RWPE2 (cell line): ENCODE measurements at regions not wholly inside any gene's neighbourhood (a gene's known extent, or its start where the extent isn't known, plus 50 kb on each side); places are given as distances from the start of the nearest gene placed in this dataset.

ENCODE experiments used
- ATAC-seq: fragments of 200-7000 bp; cut with Tn5 transposase; 3 replicates; pipeline ENCODE4 v1.9.1; 2021; ENCODE audit warnings: low read depth
- DNase-seq: peaks from one replicate; pipeline ENCODE4 v3.0.0-alpha.2; 2020; ENCODE audit warnings: low spot score
- H3K27ac ChIP-seq: fragments of 450-650 bp; 2 replicates; pipeline ENCODE4 v1.5.1; 2017; ENCODE audit warnings: mild to moderate bottlenecking; ENCODE audit not compliant: poor library complexity, severe bottlenecking
- H3K27me3 ChIP-seq: fragments of 250-450 bp; sonication (Bioruptor Pico); 2 replicates; pipeline ENCODE4 v1.5.1; 2021; ENCODE audit warnings: mild to moderate bottlenecking, moderate library complexity; ENCODE audit not compliant: insufficient read depth, poor library complexity, severe bottlenecking
- H3K36me3 ChIP-seq: fragments of 250-450 bp; sonication (Bioruptor Pico); 2 replicates; pipeline ENCODE4 v1.5.1; 2020; ENCODE audit warnings: low read depth, mild to moderate bottlenecking, moderate library complexity
- H3K4me1 ChIP-seq: fragments of 250-450 bp; sonication (Bioruptor Pico); 2 replicates; pipeline ENCODE4 v1.5.1; 2021; ENCODE audit warnings: mild to moderate bottlenecking, moderate library complexity; ENCODE audit not compliant: insufficient read depth, poor library complexity, severe bottlenecking
- H3K4me3 ChIP-seq: fragments of 250-450 bp; sonication (Bioruptor Pico); 2 replicates; pipeline ENCODE4 v1.5.1; 2021; ENCODE audit warnings: mild to moderate bottlenecking, moderate library complexity; ENCODE audit not compliant: severe bottlenecking
- H3K9me3 ChIP-seq: fragments of 250-450 bp; sonication (Bioruptor Pico); 2 replicates; pipeline ENCODE4 v1.5.1; 2021; ENCODE audit warnings: mild to moderate bottlenecking, moderate library complexity; ENCODE audit not compliant: severe bottlenecking
- TF ChIP-seq, protein P1 (sequence below): fragments of 450-650 bp; IDR thresholded peaks from one replicate; pipeline ENCODE4 v1.5.1; 2017; ENCODE audit warnings: mild to moderate bottlenecking, moderate library complexity; ENCODE audit not compliant: poor library complexity, severe bottlenecking

DNA sequence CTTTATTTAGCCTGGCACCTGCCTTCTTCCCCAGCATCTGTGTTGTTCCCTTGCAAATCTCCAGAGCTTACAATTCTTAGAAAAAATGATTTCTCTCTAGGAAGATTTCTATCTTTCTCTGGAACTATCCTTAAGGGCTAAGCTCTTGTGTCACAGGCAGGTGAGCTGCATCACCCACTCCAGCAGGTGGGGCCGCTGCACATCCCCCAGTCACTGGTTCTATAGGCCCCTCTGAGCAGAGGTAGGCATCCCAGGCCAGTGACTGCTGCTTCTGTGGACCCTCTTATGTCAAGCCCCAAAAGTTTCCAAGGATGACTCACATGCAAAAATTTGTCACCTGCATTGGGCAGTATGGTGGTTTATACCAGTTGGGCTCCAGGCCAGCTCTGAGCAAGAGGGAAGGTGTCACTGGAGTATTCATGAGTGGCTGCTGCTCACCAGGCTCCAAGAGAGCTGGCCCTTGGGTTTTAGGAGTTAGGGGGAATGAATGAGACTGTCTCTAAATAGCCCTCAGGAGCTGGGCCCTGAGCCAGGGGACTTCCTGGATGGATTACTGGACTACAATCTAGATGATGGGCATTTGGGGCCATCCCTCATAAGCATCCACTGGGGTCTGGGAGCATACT lies 208.1 kb upstream of the EOLA2 start:
- no peak for DNase-seq
- Histone ChIP-seq H3K36me3 (no peaks in the 10 kb centered on the region), H3K9me3 (no peaks in the 10 kb centered on the region), H3K27ac (no peak overlapping the region), H3K4me3 (no peak overlapping the region), H3K27me3 (no peaks in the 10 kb centered on the region), H3K4me1 (no peaks in the 10 kb centered on the region)
- no peak for ATAC-seq
- TF ChIP-seq, protein P1, sequence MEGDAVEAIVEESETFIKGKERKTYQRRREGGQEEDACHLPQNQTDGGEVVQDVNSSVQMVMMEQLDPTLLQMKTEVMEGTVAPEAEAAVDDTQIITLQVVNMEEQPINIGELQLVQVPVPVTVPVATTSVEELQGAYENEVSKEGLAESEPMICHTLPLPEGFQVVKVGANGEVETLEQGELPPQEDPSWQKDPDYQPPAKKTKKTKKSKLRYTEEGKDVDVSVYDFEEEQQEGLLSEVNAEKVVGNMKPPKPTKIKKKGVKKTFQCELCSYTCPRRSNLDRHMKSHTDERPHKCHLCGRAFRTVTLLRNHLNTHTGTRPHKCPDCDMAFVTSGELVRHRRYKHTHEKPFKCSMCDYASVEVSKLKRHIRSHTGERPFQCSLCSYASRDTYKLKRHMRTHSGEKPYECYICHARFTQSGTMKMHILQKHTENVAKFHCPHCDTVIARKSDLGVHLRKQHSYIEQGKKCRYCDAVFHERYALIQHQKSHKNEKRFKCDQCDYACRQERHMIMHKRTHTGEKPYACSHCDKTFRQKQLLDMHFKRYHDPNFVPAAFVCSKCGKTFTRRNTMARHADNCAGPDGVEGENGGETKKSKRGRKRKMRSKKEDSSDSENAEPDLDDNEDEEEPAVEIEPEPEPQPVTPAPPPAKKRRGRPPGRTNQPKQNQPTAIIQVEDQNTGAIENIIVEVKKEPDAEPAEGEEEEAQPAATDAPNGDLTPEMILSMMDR: no peak

DNA sequence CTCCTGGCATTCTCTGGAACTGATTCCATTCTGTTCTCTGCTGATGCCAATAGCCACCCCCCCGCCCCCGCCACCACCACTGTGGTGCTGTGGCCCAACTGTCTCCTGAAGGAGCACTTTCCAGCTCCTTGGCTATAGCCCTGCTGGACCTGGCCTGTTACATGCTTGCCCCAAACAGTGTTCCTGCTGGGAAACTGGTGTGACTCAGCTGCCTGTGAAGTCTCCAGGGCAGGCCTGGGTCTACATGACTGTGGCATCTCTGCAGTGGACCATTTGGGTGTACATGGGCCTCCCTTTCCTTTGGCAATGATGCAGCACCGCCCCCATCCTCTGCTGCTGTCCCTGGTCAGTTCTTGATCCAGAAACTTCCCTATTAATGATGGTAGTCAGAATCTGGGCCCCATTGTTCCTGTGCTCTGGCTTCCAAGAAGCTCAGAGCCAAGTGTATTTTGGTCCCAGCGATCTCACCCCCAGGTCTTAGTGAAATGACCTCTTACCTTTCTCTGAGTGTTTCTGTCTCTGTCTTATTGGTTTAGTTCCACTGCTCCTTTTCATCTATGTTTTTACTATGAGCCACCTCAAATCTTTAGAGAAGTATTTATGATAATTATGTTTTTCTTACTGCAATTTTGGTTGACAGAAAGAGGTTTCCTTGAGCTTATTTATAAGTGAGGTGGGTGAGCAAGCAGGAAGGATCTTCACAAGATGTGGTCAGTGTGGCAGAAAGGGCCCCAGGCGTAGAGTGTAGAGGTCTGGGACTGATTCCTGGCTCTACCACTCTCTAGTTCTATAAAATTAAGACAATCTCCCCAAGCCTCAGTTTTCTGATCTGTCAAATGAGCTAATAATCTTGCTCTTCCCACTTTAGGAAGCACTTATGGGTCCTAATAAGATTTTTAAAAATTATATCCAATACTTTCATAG lies 210.7 kb upstream of the EOLA2 start:
- H3K36me3 ChIP-seq: no peaks in the 10 kb centered on the region
- no peaks in the 10 kb centered on the region for H3K4me1 ChIP-seq
- TF ChIP-seq, protein P1: no peak
- no peak for ATAC-seq
- DNase-seq: no peak
- no peaks in the 10 kb centered on the region for H3K27me3 ChIP-seq
- H3K27ac ChIP-seq: no peak overlapping the region
- H3K4me3 ChIP-seq: no peak overlapping the region
- H3K9me3 ChIP-seq: no peaks in the 10 kb centered on the region

DNA sequence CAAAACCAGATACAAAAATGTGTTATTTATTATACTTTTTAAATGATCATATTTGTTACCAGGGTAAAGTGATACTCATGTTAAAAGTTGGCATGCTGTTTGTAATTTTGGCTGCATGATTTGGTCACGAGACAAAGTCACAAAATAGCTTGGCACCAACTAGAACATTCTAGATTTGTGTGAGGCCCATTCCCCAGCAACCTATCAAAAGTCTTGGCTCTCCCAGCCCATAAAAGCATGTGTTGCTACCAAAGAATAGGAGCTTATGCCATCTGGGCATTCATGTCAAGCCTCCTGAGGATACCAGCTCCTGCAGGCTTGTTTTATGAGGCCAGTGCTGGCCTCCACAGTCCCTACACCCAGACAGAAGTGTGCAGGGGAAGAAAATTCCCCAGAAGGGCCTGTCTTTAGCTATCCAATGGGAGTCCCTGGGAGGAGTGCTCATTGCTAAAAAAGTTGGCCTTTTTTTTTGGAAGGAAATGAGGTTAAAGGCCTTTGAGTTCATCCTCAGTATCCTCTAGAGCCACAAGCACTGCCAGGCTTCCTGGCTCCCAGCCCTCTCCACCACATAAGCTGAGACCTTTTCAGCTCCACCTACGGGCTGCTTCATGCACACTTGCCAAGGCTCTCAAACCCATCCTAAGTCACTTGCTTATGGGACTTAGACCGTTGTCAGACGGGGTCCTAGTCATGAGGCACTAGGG lies 211.9 kb upstream of the EOLA2 start:
- no peak for ATAC-seq
- Histone ChIP-seq H3K4me1 (no peaks in the 10 kb centered on the region), H3K27ac (no peak overlapping the region), H3K36me3 (no peaks in the 10 kb centered on the region), H3K4me3 (no peak overlapping the region), H3K27me3 (no peaks in the 10 kb centered on the region), H3K9me3 (no peaks in the 10 kb centered on the region)
- TF ChIP-seq, protein P1: no peak
- no peak for DNase-seq

DNA sequence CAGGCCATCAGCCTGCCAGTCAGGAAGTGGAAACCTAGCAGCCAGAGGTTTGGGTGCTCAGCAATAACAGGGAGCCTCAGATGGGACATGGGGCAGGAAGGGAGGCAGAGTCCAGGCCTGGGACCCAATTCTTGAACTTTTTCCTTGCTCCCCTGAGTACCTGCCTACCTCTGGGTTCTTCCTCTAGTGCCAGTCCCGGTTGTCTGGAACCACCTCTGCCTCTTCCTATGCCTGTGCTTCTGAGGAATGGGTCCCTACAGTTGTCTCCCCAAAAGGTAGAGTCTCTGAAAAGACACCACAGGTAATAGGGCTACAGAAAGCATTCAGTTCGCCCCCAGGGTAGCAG lies 212.4 kb upstream of the MAMLD1 start:
- Histone ChIP-seq H3K4me1 (peaks cover 5% of the 10 kb centered on the region), H3K4me3 (no peak overlapping the region), H3K27me3 (no peaks in the 10 kb centered on the region), H3K27ac (no peak overlapping the region), H3K9me3 (no peaks in the 10 kb centered on the region), H3K36me3 (no peaks in the 10 kb centered on the region)
- TF ChIP-seq, protein P1: no peak
- no peak for DNase-seq
- ATAC-seq: no peak
